ENCODE measurements at regions not wholly inside any gene's neighbourhood (a gene's known extent, or its start where the extent isn't known, plus 50 kb on each side); places are given as distances from the start of the nearest gene placed in this dataset.

- TF ChIP-seq CTCF (IDR thresholded peaks at IDR 0.05; ENCODE audit: poor library complexity) (no peak), EZH2 (IDR thresholded peaks at IDR 0.05; ENCODE audit: borderline replicate concordance) (no peak), EZH2phosphoT487 (IDR thresholded peaks at IDR 0.05; ENCODE audit: low read depth, severe bottlenecking, unreplicated experiment) (no peak)
Observed at GRCh38 chr12:4830556-4831210, 79.0 kb upstream of the KCNA1 start.
